ENCODE measurements at regions not wholly inside any gene's neighbourhood (a gene's known extent, or its start where the extent isn't known, plus 50 kb on each side); places are given as distances from the start of the nearest gene placed in this dataset.
"Not testable (repeated sequence)": the region's sequence is repeated elsewhere in the genome, so short reads cannot be mapped to it uniquely, and the experiment has no call there.

DNA sequence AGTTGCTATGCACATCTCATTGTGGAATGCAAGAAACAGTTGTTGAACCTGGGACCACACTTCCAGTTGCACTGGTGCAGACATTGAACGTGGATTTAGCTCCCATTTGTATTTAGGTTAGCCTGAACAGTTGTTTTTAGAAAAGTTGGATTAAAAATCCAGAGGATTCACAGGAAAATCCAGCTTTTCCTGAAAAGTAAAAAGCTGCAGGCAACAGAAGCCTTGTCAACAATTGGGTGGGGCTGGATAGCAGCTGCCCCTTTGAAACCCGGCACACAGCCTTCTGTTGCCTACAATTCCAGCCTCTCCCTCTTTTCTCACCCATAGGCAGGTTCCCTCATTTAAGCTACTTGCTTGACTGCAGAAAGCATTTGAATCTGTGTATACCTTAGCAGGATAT, 165.3 kb upstream of the TBL1XR1 start:
- H3K4me3 ChIP-seq (ENCODE audit: low read length) = no peak overlapping the region
- H3F3A ChIP-seq (ENCODE audit: control insufficient read depth, insufficient read depth) = peaks cover 33% of the 10 kb centered on the region
- no peaks in the 10 kb centered on the region for H3K36me3 ChIP-seq (ENCODE audit: control insufficient read depth, low read length)
- H3K79me2 ChIP-seq (ENCODE audit: control insufficient read depth, low read length) = peaks cover 6% of the 10 kb centered on the region
- TF ChIP-seq EZH2phosphoT487 (IDR thresholded peaks at IDR 0.05; ENCODE audit: borderline replicate concordance, low read length) = no peak
- no peak for TF ChIP-seq CTCF (IDR thresholded peaks at IDR 0.05; ENCODE audit: low read depth, low read length, poor library complexity, severe bottlenecking)
- H4K20me1 ChIP-seq (ENCODE audit: control insufficient read depth, insufficient read depth, low read depth, low read length) = no peaks in the 10 kb centered on the region
- H3K9me2 ChIP-seq (replicated peaks; ENCODE audit: control insufficient read depth, low read length) = no peaks in the 10 kb centered on the region
- no peaks in the 10 kb centered on the region for H3K27me3 ChIP-seq (ENCODE audit: control insufficient read depth, low read length)
- no peaks in the 10 kb centered on the region for H3K9me3 ChIP-seq (ENCODE audit: control insufficient read depth, insufficient read depth, low read length)
- peaks cover 45% of the 10 kb centered on the region for H3K4me1 ChIP-seq (ENCODE audit: control insufficient read depth, low read length)
- H3K4me2 ChIP-seq (ENCODE audit: low read length) = no peak overlapping the region
- no peak overlapping the region for H3K27ac ChIP-seq (ENCODE audit: low read depth, low read length)

DNA sequence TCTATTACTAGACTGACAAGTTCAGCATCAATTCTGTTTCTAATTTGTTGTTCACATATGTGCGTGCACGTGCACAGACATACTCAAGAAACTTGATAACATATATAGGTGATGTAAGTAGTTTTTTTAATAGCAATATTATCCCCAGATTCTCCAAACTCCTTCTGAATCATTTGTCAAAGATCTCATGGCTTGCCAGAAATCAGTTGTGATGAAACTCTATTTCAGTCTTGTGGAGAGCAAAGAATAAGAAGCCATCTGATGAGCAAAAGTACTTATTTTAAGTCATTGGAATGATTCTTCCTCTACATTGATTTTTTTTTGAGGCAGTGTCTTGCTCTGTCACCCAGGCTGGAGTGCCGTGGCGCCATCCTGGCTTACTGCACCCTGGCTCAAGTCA, 167.0 kb upstream of the TBL1XR1 start:
- H3K4me3 ChIP-seq (ENCODE audit: low read length) = no peak overlapping the region
- no peaks in the 10 kb centered on the region for H3K27me3 ChIP-seq (ENCODE audit: control insufficient read depth, low read length)
- TF ChIP-seq EZH2phosphoT487 (IDR thresholded peaks at IDR 0.05; ENCODE audit: borderline replicate concordance, low read length) = no peak
- TF ChIP-seq CTCF (IDR thresholded peaks at IDR 0.05; ENCODE audit: low read depth, low read length, poor library complexity, severe bottlenecking) = no peak
- H3F3A ChIP-seq (ENCODE audit: control insufficient read depth, insufficient read depth) = peaks cover 30% of the 10 kb centered on the region
- no peaks in the 10 kb centered on the region for H3K9me2 ChIP-seq (replicated peaks; ENCODE audit: control insufficient read depth, low read length)
- no peak overlapping the region for H3K27ac ChIP-seq (ENCODE audit: low read depth, low read length)
- H4K20me1 ChIP-seq (ENCODE audit: control insufficient read depth, insufficient read depth, low read depth, low read length) = no peaks in the 10 kb centered on the region
- no peak overlapping the region for H3K4me2 ChIP-seq (ENCODE audit: low read length)
- no peaks in the 10 kb centered on the region for H3K36me3 ChIP-seq (ENCODE audit: control insufficient read depth, low read length)
- peaks cover 2% of the 10 kb centered on the region for H3K79me2 ChIP-seq (ENCODE audit: control insufficient read depth, low read length)
- H3K9me3 ChIP-seq (ENCODE audit: control insufficient read depth, insufficient read depth, low read length) = no peaks in the 10 kb centered on the region
- H3K4me1 ChIP-seq (ENCODE audit: control insufficient read depth, low read length) = peaks cover 29% of the 10 kb centered on the region

DNA sequence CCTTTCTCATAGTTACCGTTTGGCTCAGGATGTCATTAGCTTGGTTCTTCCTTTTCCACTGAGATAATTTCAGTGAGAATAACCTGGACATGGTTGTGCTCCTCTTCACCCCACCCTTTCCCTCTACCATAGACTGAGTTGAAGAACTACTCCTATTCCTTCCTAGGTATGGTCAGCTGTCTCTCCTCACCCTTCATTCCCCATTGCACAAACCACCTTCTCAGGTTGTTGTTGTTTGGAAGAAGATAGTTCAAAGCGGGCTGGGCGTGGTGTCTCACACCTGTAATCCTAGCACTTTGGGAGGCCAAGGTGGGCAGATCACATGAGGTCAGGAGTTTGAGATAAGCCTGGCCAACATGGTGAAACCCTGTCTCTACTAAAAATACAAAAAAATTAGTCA, 168.0 kb upstream of the TBL1XR1 start:
- not testable (repeated sequence) for H3K4me3 ChIP-seq (ENCODE audit: low read length); H3K27me3 ChIP-seq (ENCODE audit: control insufficient read depth, low read length); H3K36me3 ChIP-seq (ENCODE audit: control insufficient read depth, low read length); H3K9me3 ChIP-seq (ENCODE audit: control insufficient read depth, insufficient read depth, low read length); H3K79me2 ChIP-seq (ENCODE audit: control insufficient read depth, low read length); H3K9me2 ChIP-seq (replicated peaks; ENCODE audit: control insufficient read depth, low read length); H3K4me2 ChIP-seq (ENCODE audit: low read length); H4K20me1 ChIP-seq (ENCODE audit: control insufficient read depth, insufficient read depth, low read depth, low read length); H3K27ac ChIP-seq (ENCODE audit: low read depth, low read length)
- Histone ChIP-seq H3F3A (ENCODE audit: control insufficient read depth, insufficient read depth) (peaks cover 27% of the 10 kb centered on the region), H3K4me1 (ENCODE audit: control insufficient read depth, low read length) (peaks cover 19% of the 10 kb centered on the region)

DNA sequence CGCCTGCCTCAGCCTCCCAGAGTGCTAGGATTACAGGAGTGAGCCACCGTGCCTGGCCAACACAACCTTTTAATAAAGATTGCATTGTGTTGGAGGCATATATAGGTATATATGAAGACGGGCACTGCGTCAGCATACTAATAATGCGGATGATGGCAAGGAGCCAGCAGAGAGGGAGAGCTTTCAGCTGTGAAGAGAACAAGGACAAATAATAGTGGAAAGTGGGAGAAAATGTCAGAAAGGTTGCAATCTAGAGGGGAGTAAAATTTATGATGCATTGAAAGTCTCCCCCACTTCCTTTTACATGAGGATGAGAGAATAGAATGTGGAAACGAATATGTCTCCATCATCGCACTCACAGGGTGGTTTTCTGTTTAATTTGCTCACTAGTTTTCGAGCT, 170.5 kb upstream of the TBL1XR1 start:
- no peaks in the 10 kb centered on the region for H3K27me3 ChIP-seq (ENCODE audit: control insufficient read depth, low read length)
- no peaks in the 10 kb centered on the region for H3K9me2 ChIP-seq (replicated peaks; ENCODE audit: control insufficient read depth, low read length)
- H3K79me2 ChIP-seq (ENCODE audit: control insufficient read depth, low read length) = no peaks in the 10 kb centered on the region
- H3K9me3 ChIP-seq (ENCODE audit: control insufficient read depth, insufficient read depth, low read length) = no peaks in the 10 kb centered on the region
- H3K4me2 ChIP-seq (ENCODE audit: low read length) = no peak overlapping the region
- H4K20me1 ChIP-seq (ENCODE audit: control insufficient read depth, insufficient read depth, low read depth, low read length) = no peaks in the 10 kb centered on the region
- no peaks in the 10 kb centered on the region for H3K36me3 ChIP-seq (ENCODE audit: control insufficient read depth, low read length)
- TF ChIP-seq EZH2phosphoT487 (IDR thresholded peaks at IDR 0.05; ENCODE audit: borderline replicate concordance, low read length) = no peak
- TF ChIP-seq CTCF (IDR thresholded peaks at IDR 0.05; ENCODE audit: low read depth, low read length, poor library complexity, severe bottlenecking) = no peak
- no peak overlapping the region for H3K4me3 ChIP-seq (ENCODE audit: low read length)
- no peaks in the 10 kb centered on the region; the same call in 1 of the 2 replicates for H3K4me1 ChIP-seq (ENCODE audit: control insufficient read depth, low read length)
- H3K27ac ChIP-seq (ENCODE audit: low read depth, low read length) = no peak overlapping the region
- peaks cover 7% of the 10 kb centered on the region for H3F3A ChIP-seq (ENCODE audit: control insufficient read depth, insufficient read depth)
